SH-SY5Y (cell line): ENCODE measurements at regions not wholly inside any gene's neighbourhood (a gene's known extent, or its start where the extent isn't known, plus 50 kb on each side); places are given as distances from the start of the nearest gene placed in this dataset.

Experiments used
- GATA2 ChIP-seq: IDR thresholded peaks from 2 replicates; pipeline ENCODE4 v1.6.1; 2011; ENCODE audit warnings: mild to moderate bottlenecking, low read depth, low read length
- GATA3 ChIP-seq: IDR thresholded peaks from 2 replicates; pipeline ENCODE4 v1.6.1; 2011; ENCODE audit warnings: low read depth, mild to moderate bottlenecking, low read length, moderate library complexity

DNA sequence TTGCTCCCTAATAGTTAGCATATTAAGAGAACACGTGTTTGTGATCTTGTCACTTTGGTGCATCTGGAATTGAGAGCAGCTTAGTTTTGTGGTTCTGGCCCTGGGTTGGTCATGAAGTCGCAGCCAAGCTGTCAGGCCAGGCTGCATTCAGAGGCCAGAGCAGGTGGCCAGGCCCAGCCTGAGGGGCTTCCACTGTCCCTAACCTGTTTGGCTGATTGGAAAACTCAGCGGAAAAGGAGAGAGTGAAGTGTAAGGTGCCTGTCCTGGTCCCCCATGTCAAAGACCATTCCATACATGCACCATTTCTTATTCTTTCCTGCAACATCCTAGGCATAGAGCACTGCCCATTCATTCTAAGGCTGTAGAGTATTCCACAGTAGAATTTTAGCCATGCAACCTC, 111.5 kb upstream of the IGLL5 start:
- TF ChIP-seq GATA2 (no peak), GATA3 (no peak)
